GM20431 (cell line): ENCODE measurements at regions not wholly inside any gene's neighbourhood (a gene's known extent, or its start where the extent isn't known, plus 50 kb on each side); places are given as distances from the start of the nearest gene placed in this dataset.

Source experiments
- in situ Hi-C: fragments of 300-500 bp; cut with MseI, MboI; formaldehyde crosslinking; loops from one replicate; pipeline ENCODE4 v1.15.0; 2020; ENCODE audit warnings: low sequenced_read_pairs; ENCODE audit not compliant: unreplicated experiment

GRCh38 chr17:69814031-69814430, 261.0 kb upstream of the KCNJ16 start:
- in situ Hi-C loops, result no loop called here

GRCh38 chr17:69815406-69815805, 259.6 kb upstream of the KCNJ16 start:
- in situ Hi-C loops, result no loop called here

GRCh38 chr17:69818467-69818866, 256.6 kb upstream of the KCNJ16 start:
- in situ Hi-C loops, result no loop called here

- in situ Hi-C loops, result no loop called here
These were observed 255.5 kb upstream of the KCNJ16 start for GRCh38 chr17:69819316-69820087.

GRCh38 chr17:69820876-69821473, 254.1 kb upstream of the KCNJ16 start:
- in situ Hi-C loops, result no loop called here

GRCh38 chr17:69822314-69822875, 252.6 kb upstream of the KCNJ16 start:
- in situ Hi-C loops, result no loop called here

- in situ Hi-C loops, result no loop called here
These were observed 246.9 kb upstream of the KCNJ16 start for GRCh38 chr17:69828087-69828486.

GRCh38 chr17:69834494-69834893, 240.5 kb upstream of the KCNJ16 start:
- in situ Hi-C loops, result no loop called here

GRCh38 chr17:69851736-69852135, 223.3 kb upstream of the KCNJ16 start:
- in situ Hi-C loops, result no loop called here

- in situ Hi-C loops, result no loop called here
These were observed 221.3 kb upstream of the KCNJ16 start for GRCh38 chr17:69853541-69854224.

GRCh38 chr17:69854225-69854780, 220.7 kb upstream of the KCNJ16 start:
- in situ Hi-C loops, result no loop called here

GRCh38 chr17:69856946-69857345, 218.1 kb upstream of the KCNJ16 start:
- in situ Hi-C loops, result no loop called here

- in situ Hi-C loops, result no loop called here
These were observed 217.6 kb upstream of the KCNJ16 start for GRCh38 chr17:69857412-69857835.

GRCh38 chr17:69858460-69858859, 216.6 kb upstream of the KCNJ16 start:
- in situ Hi-C loops, result no loop called here

GRCh38 chr17:69860142-69860680, 214.8 kb upstream of the KCNJ16 start:
- in situ Hi-C loops, result no loop called here

- in situ Hi-C loops, result no loop called here
These were observed 210.6 kb upstream of the KCNJ16 start for GRCh38 chr17:69864462-69864861.

GRCh38 chr17:69869667-69870066, 205.4 kb upstream of the KCNJ16 start:
- in situ Hi-C loops, result no loop called here

GRCh38 chr17:69870091-69870530, 204.9 kb upstream of the KCNJ16 start:
- in situ Hi-C loops, result no loop called here

GRCh38 chr17:69870751-69871199, 204.2 kb upstream of the KCNJ16 start:
- in situ Hi-C loops, result no loop called here

GRCh38 chr17:69871318-69871717, 203.7 kb upstream of the KCNJ16 start:
- in situ Hi-C loops, result no loop called here
